Hepatocyte (in vitro differentiated cells): ENCODE measurements at regions not wholly inside any gene's neighbourhood (a gene's known extent, or its start where the extent isn't known, plus 50 kb on each side); places are given as distances from the start of the nearest gene placed in this dataset.

Source experiments
- CTCF ChIP-seq: fragments of 200-600 bp; sonication (generic); IDR thresholded peaks from 2 replicates; pipeline ENCODE4 v1.5.1; 2016; ENCODE audit warnings: antibody characterized with exemption, mild to moderate bottlenecking; ENCODE audit not compliant: poor library complexity
- EZH2 ChIP-seq: fragments of 200-600 bp; sonication (generic); IDR thresholded peaks from 2 replicates; pipeline ENCODE4 v1.6.1; 2016; ENCODE audit warnings: antibody characterized with exemption, mild to moderate bottlenecking, borderline replicate concordance
- EZH2phosphoT487 ChIP-seq: fragments of 200-600 bp; sonication (generic); IDR thresholded peaks from one replicate; pipeline ENCODE4 v1.6.1; 2018; ENCODE audit warnings: antibody characterized with exemption, mild to moderate bottlenecking, low read depth, moderate library complexity; ENCODE audit not compliant: unreplicated experiment, severe bottlenecking

GRCh38 chr7:16967300-16967811 is 85.6 kb upstream of the AGR3 start:
- TF ChIP-seq CTCF, result no peak
- TF ChIP-seq EZH2, result no peak
- no peak for TF ChIP-seq EZH2phosphoT487
